ENCODE measurements at regions not wholly inside any gene's neighbourhood (a gene's known extent, or its start where the extent isn't known, plus 50 kb on each side); places are given as distances from the start of the nearest gene placed in this dataset.

- no peak for DNase-seq (ENCODE audit: low read depth)
Measured at GRCh38 chr21:16538936-16539440, 809.2 kb downstream of the USP25 start.

- no peak for DNase-seq (ENCODE audit: low read depth)
Measured at GRCh38 chr21:16540966-16541727, 811.4 kb downstream of the USP25 start.

- DNase-seq (ENCODE audit: low read depth) = no peak
Measured at GRCh38 chr21:16550118-16550517, 820.3 kb downstream of the USP25 start.

GRCh38 chr21:16550917-16551741 lies 821.3 kb downstream of the USP25 start:
- no peak for DNase-seq (ENCODE audit: low read depth)

- no peak for DNase-seq (ENCODE audit: low read depth)
Measured at GRCh38 chr21:16552880-16553279, 823.1 kb downstream of the USP25 start.

GRCh38 chr21:16554503-16554902 lies 824.7 kb downstream of the USP25 start:
- no peak for DNase-seq (ENCODE audit: low read depth)

GRCh38 chr21:16563116-16563515 lies 833.3 kb downstream of the USP25 start:
- DNase-seq (ENCODE audit: low read depth) = no peak

- DNase-seq (ENCODE audit: low read depth) = no peak
Measured at GRCh38 chr21:16563795-16564194, 834.0 kb downstream of the USP25 start.

- no peak for DNase-seq (ENCODE audit: low read depth)
Measured at GRCh38 chr21:16568244-16568643, 838.5 kb downstream of the USP25 start.

GRCh38 chr21:16568661-16569060 lies 838.9 kb downstream of the USP25 start:
- DNase-seq (ENCODE audit: low read depth) = no peak

GRCh38 chr21:16569679-16570078 lies 839.9 kb downstream of the USP25 start:
- DNase-seq (ENCODE audit: low read depth) = no peak

- no peak for DNase-seq (ENCODE audit: low read depth)
Measured at GRCh38 chr21:16570171-16570570, 840.4 kb downstream of the USP25 start.

- DNase-seq (ENCODE audit: low read depth) = no peak
Measured at GRCh38 chr21:16570856-16571255, 841.1 kb downstream of the USP25 start.

- DNase-seq (ENCODE audit: low read depth) = no peak
Measured at GRCh38 chr21:16571594-16571993, 841.8 kb downstream of the USP25 start.

- no peak for DNase-seq (ENCODE audit: low read depth)
Measured at GRCh38 chr21:16572032-16572431, 842.2 kb downstream of the USP25 start.

- no peak for DNase-seq (ENCODE audit: low read depth)
Measured at GRCh38 chr21:16573578-16573977, 843.8 kb downstream of the USP25 start.

GRCh38 chr21:16577975-16578374 lies 848.2 kb downstream of the USP25 start:
- DNase-seq (ENCODE audit: low read depth) = no peak

- DNase-seq (ENCODE audit: low read depth) = no peak
Measured at GRCh38 chr21:16578912-16579311, 849.1 kb downstream of the USP25 start.

- no peak for DNase-seq (ENCODE audit: low read depth)
Measured at GRCh38 chr21:16579538-16579937, 849.8 kb downstream of the USP25 start.

- no peak for DNase-seq (ENCODE audit: low read depth)
Measured at GRCh38 chr21:16580661-16581060, 850.9 kb downstream of the USP25 start.

GRCh38 chr21:16583556-16583955 lies 853.8 kb downstream of the USP25 start:
- DNase-seq (ENCODE audit: low read depth) = no peak

- DNase-seq (ENCODE audit: low read depth) = no peak
Measured at GRCh38 chr21:16584756-16585155, 855.0 kb downstream of the USP25 start.

- no peak for DNase-seq (ENCODE audit: low read depth)
Measured at GRCh38 chr21:16585896-16586295, 856.1 kb downstream of the USP25 start.

All from stimulated activated CD8-positive, alpha-beta memory T cell treated with anti-CD3 and anti-CD28 coated beads, Interleukin-4, amount 100 ng/mL, for 24 hours (primary cell).